Choroid plexus epithelial cell (primary cell): ENCODE measurements at regions not wholly inside any gene's neighbourhood (a gene's known extent, or its start where the extent isn't known, plus 50 kb on each side); places are given as distances from the start of the nearest gene placed in this dataset.

Source experiments
- DNase-seq: peaks from one replicate; pipeline ENCODE4 v3.0.0-alpha.2; 2010; ENCODE audit warnings: low read depth
- H3K4me3 ChIP-seq: 2 replicates; pipeline ENCODE4 v1.5.1; 2011; ENCODE audit warnings: low read depth, mild to moderate bottlenecking, control low read depth, low read length, moderate library complexity
- TF ChIP-seq, protein P1 (sequence below): conservative IDR thresholded peaks from 2 replicates; pipeline ENCODE4 v1.5.1; 2011; ENCODE audit warnings: low read depth, mild to moderate bottlenecking, control low read depth, inconsistent platforms, low read length, moderate library complexity

DNA sequence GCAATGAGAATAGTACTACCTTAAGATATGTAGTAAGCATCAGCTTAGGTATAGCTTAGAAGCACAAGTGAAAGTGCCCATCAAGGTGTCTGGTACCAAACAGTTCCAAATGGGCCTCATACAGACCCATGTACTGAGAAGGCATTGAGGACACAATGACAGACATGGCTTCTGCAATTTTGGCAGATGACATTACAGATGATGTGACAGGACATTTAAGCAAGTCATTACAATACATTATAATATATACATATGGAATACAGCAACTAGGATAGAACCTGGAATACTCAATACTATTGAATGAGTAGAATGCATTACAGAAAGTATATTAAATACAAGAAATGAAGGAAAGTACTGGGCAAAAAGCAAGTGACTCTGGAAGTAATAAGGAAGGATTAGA lies 256.4 kb downstream of the GXYLT1 start:
- DNase-seq: no peak
- no peak overlapping the region for H3K4me3 ChIP-seq
- TF ChIP-seq, protein P1, sequence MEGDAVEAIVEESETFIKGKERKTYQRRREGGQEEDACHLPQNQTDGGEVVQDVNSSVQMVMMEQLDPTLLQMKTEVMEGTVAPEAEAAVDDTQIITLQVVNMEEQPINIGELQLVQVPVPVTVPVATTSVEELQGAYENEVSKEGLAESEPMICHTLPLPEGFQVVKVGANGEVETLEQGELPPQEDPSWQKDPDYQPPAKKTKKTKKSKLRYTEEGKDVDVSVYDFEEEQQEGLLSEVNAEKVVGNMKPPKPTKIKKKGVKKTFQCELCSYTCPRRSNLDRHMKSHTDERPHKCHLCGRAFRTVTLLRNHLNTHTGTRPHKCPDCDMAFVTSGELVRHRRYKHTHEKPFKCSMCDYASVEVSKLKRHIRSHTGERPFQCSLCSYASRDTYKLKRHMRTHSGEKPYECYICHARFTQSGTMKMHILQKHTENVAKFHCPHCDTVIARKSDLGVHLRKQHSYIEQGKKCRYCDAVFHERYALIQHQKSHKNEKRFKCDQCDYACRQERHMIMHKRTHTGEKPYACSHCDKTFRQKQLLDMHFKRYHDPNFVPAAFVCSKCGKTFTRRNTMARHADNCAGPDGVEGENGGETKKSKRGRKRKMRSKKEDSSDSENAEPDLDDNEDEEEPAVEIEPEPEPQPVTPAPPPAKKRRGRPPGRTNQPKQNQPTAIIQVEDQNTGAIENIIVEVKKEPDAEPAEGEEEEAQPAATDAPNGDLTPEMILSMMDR: no peak

DNA sequence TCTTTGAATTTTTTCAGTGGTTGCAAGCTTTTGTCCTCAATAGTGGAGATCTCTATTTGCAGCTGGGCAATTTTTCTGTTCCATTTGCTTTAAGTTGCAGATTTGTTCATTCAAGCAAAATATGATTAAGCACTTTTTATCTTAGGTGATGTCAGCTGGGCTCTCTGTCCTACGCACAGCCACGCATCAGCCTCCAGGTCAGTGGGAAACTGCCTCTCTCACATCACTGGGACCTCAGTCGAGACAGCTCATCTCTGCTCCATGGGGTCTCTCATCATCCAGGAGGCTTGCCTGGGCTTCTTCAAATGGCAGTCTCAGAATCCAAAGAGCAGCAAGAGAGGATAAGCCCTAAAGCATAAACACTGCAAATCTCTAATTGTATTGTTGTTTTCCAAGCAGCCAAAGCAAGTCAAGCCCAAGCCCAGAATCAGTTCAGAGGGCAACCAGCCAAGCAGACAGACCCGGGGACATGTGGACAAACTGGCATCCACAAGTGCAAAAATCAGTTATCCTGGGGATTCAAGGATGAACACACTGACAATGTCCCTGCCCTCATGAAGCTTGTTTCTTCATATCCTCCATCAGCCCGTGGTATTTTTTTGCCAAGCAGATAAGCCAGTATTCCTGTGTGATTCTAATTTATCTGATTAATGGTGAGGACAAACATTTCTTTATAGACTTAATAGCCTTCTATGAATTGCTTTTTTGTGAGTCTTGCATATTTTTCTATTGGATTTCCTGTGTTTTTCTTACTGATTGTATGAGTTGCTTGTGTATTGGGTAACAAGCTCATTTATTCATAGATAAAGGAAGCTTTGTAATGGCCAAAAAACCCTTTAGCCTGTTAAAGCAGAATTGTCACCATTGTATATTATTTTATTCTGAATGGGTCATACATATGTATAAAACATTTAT lies 262.5 kb downstream of the GXYLT1 start:
- H3K4me3 ChIP-seq: no peak overlapping the region
- no peak for DNase-seq
- TF ChIP-seq, protein P1: no peak

DNA sequence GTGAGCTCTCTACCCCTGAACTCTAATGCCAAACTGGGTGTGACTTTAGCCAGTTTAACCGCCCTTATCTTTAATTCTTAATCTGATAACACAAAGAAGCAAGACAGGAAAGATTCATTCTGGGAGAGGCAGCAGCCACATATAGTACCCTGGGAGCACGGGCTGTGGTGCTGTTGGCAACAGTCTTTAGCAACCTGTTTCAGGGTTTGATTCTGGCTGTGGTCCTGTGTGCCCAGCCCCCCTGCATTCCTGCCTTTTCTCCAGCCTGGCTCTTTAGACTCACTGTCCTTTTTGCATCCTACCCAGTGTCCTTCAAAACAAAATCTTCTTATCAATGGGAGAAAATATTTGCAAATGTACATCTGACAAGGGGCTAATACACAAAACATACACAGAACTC lies 275.2 kb downstream of the GXYLT1 start:
- TF ChIP-seq, protein P1: no peak
- DNase-seq: no peak

DNA sequence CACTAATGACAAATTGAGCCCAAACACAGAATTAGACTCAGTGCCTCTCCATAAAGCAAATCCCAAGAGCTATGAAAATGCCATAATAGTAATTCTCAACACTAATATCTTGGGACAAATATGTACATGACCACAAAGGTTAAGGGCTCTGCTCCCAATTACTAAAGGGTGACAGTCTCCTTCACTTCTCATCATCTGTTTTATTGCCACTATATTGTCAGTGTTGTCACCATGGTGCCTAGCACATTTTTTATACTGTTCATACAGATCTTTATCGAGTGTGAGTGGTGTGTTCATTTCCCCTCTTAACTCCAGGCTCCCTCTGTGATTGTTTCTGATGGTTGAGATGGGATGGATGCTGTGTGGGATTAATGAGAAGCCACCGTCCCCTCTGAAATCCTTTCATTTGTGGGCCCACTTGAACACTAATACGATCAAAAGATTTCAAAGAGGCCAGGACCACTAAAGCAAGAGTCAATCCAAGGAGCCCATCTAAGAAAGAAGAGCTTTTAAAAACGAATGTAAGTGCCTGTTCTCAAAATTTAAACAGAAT lies 277.7 kb downstream of the GXYLT1 start:
- DNase-seq: no peak
- TF ChIP-seq, protein P1: no peak

More for the DNA sequence above, 275.2 kb downstream of the GXYLT1 start:
- H3K4me3 ChIP-seq: no peak overlapping the region

DNA sequence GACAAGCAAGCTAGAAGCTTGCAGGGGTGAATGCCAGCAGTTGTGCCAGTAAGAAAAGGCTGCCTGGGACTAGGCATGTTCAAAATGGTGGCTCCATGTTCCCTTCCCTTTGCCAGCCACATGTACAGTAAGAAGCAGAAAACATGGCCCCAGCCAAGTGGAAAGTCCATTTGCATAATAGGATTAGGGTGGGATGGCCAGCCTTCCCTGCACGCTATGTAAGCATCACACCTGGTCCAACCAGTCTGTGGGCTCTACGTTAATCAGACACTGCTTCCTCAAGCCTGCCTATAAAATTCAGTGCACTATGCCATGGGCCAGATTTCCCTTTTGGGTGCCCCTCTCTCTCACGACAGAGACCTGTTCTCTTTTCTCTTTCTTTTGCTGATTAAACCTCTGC lies 288.4 kb downstream of the GXYLT1 start:
- no peak for DNase-seq
- TF ChIP-seq, protein P1: no peak
- no peak overlapping the region for H3K4me3 ChIP-seq

More for the DNA sequence above, 277.7 kb downstream of the GXYLT1 start:
- no peak overlapping the region for H3K4me3 ChIP-seq

DNA sequence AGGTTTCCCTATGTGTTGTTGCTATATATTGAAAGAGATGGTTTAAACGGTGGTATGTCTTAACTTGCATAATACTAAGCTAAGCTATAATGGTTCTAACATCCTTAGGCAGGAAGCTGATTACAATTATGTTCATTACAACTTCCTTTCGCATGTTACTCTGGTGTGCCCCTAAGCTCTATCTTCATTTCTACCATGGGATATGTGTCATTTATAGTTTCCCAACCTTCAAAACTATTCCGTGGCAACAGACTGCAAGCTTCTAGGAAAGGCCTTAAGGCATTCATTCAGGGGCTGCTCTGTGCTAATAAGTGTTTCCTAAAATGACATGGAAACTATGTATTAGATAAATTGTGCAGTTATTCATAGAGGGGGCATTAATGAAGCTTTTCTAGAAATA lies 294.6 kb downstream of the GXYLT1 start:
- H3K4me3 ChIP-seq: no peak overlapping the region
- no peak for DNase-seq
- TF ChIP-seq, protein P1: no peak
